22Rv1 (cell line): ENCODE measurements at regions not wholly inside any gene's neighbourhood (a gene's known extent, or its start where the extent isn't known, plus 50 kb on each side); places are given as distances from the start of the nearest gene placed in this dataset.

ENCODE experiments used
- H3K27ac ChIP-seq: fragments of 450-650 bp; 2 replicates; pipeline ENCODE4 v1.5.1; 2017
- CTCF ChIP-seq: fragments of 450-650 bp; IDR thresholded peaks from 2 replicates; pipeline ENCODE4 v1.5.1; 2017; ENCODE audit warnings: mild to moderate bottlenecking
- ZFX ChIP-seq: fragments of 450-650 bp; IDR thresholded peaks from 2 replicates; pipeline ENCODE4 v1.6.1; 2017; ENCODE audit warnings: antibody characterized with exemption, borderline replicate concordance

- no peak for TF ChIP-seq ZFX
- no peak for TF ChIP-seq CTCF
- H3K27ac ChIP-seq: no peak overlapping the region
Measured at GRCh38 chrX:113421432-113421831, 580.8 kb upstream of the AMOT start.

GRCh38 chrX:113412106-113412505, 571.5 kb upstream of the AMOT start:
- TF ChIP-seq ZFX: no peak
- no peak for TF ChIP-seq CTCF
- H3K27ac ChIP-seq: no peak overlapping the region

- TF ChIP-seq ZFX (no peak), CTCF (no peak)
Measured at GRCh38 chrX:113408843-113409242, 568.2 kb upstream of the AMOT start.

GRCh38 chrX:113400193-113400704, 559.6 kb upstream of the AMOT start:
- H3K27ac ChIP-seq: peak overlapping the region; percentile 36; the same call in 1 of the 2 replicates
- no peak for TF ChIP-seq ZFX

More at GRCh38 chrX:113408843-113409242, 568.2 kb upstream of the AMOT start:
- H3K27ac ChIP-seq: no peak overlapping the region

- H3K27ac ChIP-seq: peak overlapping the region; percentile 36; the same call in 1 of the 2 replicates
- TF ChIP-seq CTCF (no peak), ZFX (no peak)
Measured at GRCh38 chrX:113399506-113400192, 559.0 kb upstream of the AMOT start.

- no peak for TF ChIP-seq ZFX
- no peak for TF ChIP-seq CTCF
Measured at GRCh38 chrX:113392355-113392754, 551.7 kb upstream of the AMOT start.

GRCh38 chrX:113391875-113392274, 551.2 kb upstream of the AMOT start:
- TF ChIP-seq CTCF (no peak), ZFX (no peak)
- H3K27ac ChIP-seq: no peak overlapping the region

More at GRCh38 chrX:113392355-113392754, 551.7 kb upstream of the AMOT start:
- no peak overlapping the region for H3K27ac ChIP-seq
